22Rv1 (cell line): ENCODE measurements at regions not wholly inside any gene's neighbourhood (a gene's known extent, or its start where the extent isn't known, plus 50 kb on each side); places are given as distances from the start of the nearest gene placed in this dataset.

ENCODE experiments used
- ZFX ChIP-seq: fragments of 450-650 bp; IDR thresholded peaks from 2 replicates; pipeline ENCODE4 v1.6.1; 2017; ENCODE audit warnings: antibody characterized with exemption, borderline replicate concordance
- TF ChIP-seq, protein P1 (sequence below): fragments of 450-650 bp; IDR thresholded peaks from 2 replicates; pipeline ENCODE4 v1.5.1; 2017; ENCODE audit warnings: mild to moderate bottlenecking

DNA sequence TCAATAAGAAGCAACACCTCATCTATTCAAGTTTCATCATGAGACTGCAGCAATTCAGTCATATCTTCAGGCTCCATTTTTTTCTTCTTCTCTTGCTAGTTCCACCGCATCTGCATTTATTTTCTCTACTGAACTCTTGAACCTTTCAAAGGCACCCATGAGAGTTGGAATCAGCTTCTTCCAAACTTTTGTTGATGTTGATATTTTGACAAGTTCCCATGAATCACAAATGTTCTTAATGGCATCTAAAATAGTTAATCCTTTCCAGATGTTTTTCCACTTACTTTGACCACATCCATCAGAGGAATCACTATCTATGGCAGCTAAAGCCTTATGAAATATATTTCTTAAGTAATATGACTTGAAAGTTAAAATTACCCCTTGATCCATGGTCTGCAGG is 434.3 kb downstream of the GPATCH2 start:
- TF ChIP-seq, protein P1, sequence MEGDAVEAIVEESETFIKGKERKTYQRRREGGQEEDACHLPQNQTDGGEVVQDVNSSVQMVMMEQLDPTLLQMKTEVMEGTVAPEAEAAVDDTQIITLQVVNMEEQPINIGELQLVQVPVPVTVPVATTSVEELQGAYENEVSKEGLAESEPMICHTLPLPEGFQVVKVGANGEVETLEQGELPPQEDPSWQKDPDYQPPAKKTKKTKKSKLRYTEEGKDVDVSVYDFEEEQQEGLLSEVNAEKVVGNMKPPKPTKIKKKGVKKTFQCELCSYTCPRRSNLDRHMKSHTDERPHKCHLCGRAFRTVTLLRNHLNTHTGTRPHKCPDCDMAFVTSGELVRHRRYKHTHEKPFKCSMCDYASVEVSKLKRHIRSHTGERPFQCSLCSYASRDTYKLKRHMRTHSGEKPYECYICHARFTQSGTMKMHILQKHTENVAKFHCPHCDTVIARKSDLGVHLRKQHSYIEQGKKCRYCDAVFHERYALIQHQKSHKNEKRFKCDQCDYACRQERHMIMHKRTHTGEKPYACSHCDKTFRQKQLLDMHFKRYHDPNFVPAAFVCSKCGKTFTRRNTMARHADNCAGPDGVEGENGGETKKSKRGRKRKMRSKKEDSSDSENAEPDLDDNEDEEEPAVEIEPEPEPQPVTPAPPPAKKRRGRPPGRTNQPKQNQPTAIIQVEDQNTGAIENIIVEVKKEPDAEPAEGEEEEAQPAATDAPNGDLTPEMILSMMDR = no peak
- TF ChIP-seq ZFX = no peak
